ENCODE measurements at regions not wholly inside any gene's neighbourhood (a gene's known extent, or its start where the extent isn't known, plus 50 kb on each side); places are given as distances from the start of the nearest gene placed in this dataset.

- no peak for TF ChIP-seq POLR2A (IDR thresholded peaks at IDR 0.05)
- no peak for TF ChIP-seq CTCF (IDR thresholded peaks at IDR 0.05)
- H3K27me3 ChIP-seq, result no peaks in the 10 kb centered on the region
- no peaks in the 10 kb centered on the region for H3K9me3 ChIP-seq
- intact Hi-C loops (cut with DNase I), result no loop called here
- H3K36me3 ChIP-seq, result no peaks in the 10 kb centered on the region
- H3K4me3 ChIP-seq (replicated peaks in 1 of 3), result no peak overlapping the region
- no peaks in the 10 kb centered on the region for H3K4me1 ChIP-seq
- WGBS, 2 donors, result 91 to 92% methylated on average over 2 of the region's 2 CpGs
- no peak overlapping the region for H3K27ac ChIP-seq
- no peak for DNase-seq
These were observed 282.4 kb upstream of the ADAMTS16 start for GRCh38 chr5:4857761-4858160.

DNA sequence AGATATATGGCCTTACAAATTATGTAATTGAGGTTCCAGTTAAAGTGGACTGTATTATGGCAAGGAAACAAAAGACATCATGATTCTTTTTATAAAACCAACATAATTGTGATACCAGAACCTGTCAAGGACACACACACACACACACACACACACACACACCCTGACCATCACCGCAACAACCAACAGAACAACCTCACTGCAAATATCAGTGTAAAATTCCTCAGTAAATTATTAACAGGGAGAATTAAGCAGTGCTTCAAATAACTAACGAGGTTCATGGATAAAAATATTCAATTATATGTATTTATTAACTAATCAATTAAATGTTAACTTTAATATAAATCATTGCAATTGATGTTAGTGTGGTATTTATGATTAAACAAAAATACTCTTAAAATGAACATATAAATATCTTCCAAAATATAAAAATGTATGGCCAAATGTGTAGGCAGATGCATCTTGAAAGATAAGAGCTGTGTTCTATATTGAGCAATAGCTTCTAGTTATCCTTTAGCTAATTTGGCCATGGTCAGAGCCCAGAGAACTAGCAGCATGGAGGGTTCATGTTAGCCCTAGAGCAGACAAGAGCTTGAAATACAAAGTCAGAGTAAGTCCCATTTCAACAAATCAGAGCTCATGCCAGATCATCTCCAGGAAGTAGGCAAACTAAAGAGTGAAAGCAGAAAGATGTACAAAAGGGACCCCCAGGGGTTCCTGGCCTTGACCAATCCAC lies 280.5 kb upstream of the ADAMTS16 start:
- Histone ChIP-seq H3K9me3 (no peaks in the 10 kb centered on the region), H3K36me3 (no peaks in the 10 kb centered on the region), H3K27ac (no peak overlapping the region), H3K4me3 (replicated peaks in 1 of 3) (no peak overlapping the region), H3K4me1 (no peaks in the 10 kb centered on the region), H3K27me3 (no peaks in the 10 kb centered on the region)
- WGBS, 2 donors, result 91 to 92% methylated on average over 2 of the region's 2 CpGs
- intact Hi-C loops (cut with DNase I), result no loop called here
- no peak for TF ChIP-seq CTCF (IDR thresholded peaks at IDR 0.05)
- no peak for TF ChIP-seq POLR2A (IDR thresholded peaks at IDR 0.05)
- no peak for DNase-seq

DNA sequence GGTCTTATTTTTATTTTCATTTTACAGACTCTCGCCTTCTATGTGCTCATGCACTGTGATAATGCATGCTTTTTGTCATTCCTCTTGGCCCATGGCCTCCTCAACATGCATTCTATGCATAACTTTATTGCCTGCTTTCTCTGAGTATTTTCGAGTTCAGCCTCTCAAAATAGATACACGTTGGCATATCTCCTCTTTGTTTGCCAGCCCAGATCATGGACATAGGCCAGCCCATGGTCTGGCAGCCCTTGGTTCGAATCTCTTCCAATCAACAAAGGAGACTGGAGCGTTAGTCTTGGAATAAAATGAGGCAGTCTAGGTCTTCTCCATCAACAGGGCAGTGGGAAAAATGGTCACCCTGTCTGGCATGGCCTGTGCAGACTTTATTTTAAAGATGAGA lies 279.5 kb upstream of the ADAMTS16 start:
- TF ChIP-seq POLR2A (IDR thresholded peaks at IDR 0.05), result no peak
- TF ChIP-seq CTCF (IDR thresholded peaks at IDR 0.05), result no peak
- Histone ChIP-seq H3K4me3 (replicated peaks in 1 of 3) (no peak overlapping the region), H3K27me3 (no peaks in the 10 kb centered on the region), H3K4me1 (no peaks in the 10 kb centered on the region), H3K27ac (no peak overlapping the region), H3K36me3 (no peaks in the 10 kb centered on the region), H3K9me3 (no peaks in the 10 kb centered on the region)
- WGBS, 2 donors, result 66 to 74% methylated on average over 5 of the region's 5 CpGs
- no peak for DNase-seq
- intact Hi-C loops (cut with DNase I), result no loop called here

DNA sequence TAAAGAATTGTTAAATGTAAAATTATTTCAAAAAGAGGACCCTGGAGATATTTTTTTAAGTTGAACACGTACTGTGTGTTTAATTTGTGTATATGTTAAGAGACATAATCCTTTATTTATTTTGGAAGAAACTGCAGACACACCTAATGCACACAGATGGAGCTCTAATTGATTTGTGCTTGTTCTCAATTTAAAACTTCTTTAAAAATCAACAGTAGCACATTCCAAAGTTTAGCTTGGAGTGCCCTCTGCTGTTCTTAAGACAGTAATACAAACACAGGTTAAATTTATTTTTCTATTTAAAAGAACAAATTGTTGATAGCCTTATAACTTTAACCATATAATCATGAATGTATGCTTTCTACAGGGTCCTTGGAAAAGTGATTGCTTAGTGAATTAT lies 277.6 kb upstream of the ADAMTS16 start:
- WGBS, 2 donors, result 6 to 10% methylated on average over 1 of the region's 1 CpG
- no peak for DNase-seq
- intact Hi-C loops (cut with DNase I), result no loop called here
- no peaks in the 10 kb centered on the region for H3K9me3 ChIP-seq
- no peaks in the 10 kb centered on the region for H3K4me1 ChIP-seq
- no peaks in the 10 kb centered on the region for H3K27me3 ChIP-seq
- TF ChIP-seq POLR2A (IDR thresholded peaks at IDR 0.05) (no peak), CTCF (IDR thresholded peaks at IDR 0.05) (peak in 3 of 6 experiments; percentile 52 to 59 (median 54))
- H3K4me3 ChIP-seq (replicated peaks in 1 of 3), result no peak overlapping the region
- H3K27ac ChIP-seq, result no peak overlapping the region
- H3K36me3 ChIP-seq, result no peaks in the 10 kb centered on the region

DNA sequence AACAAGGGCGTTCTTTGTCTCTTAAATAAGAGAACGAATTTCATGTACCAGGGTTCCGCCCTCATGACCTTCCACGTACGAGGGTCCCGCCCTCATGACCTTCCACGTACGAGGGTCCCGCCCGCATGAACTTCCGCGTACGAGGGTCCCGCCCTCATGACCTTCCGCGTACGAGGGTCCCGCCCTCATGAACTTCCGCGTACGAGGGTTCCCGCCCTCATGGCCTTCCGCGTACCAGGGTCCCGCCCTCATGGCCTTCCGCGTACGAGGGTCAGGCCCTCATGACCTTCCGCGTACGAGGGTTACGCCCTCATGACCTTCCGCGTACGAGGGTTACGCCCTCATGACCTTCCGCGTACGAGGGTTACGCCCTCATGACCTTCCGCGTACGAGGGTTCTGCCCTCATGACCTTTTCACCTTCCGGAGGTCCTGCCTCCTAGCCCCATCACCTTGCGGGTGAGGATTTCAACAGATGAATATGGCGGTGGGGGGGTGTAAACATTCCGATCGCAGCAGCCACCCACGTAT lies 273.9 kb upstream of the ADAMTS16 start:
- Histone ChIP-seq H3K36me3 (no peaks in the 10 kb centered on the region), H3K27ac (no peak overlapping the region), H3K4me1 (no peaks in the 10 kb centered on the region), H3K9me3 (no peaks in the 10 kb centered on the region), H3K4me3 (replicated peaks in 1 of 3) (no peak overlapping the region), H3K27me3 (no peaks in the 10 kb centered on the region)
- WGBS, 2 donors, result 93 to 95% methylated on average over 49 of the region's 49 CpGs
- TF ChIP-seq CTCF (IDR thresholded peaks at IDR 0.05), result no peak
- TF ChIP-seq POLR2A (IDR thresholded peaks at IDR 0.05), result no peak
- intact Hi-C loops (cut with DNase I), result no loop called here
- no peak for DNase-seq

Data from thyroid gland (tissue), 4 donors.